ENCODE measurements at regions not wholly inside any gene's neighbourhood (a gene's known extent, or its start where the extent isn't known, plus 50 kb on each side); places are given as distances from the start of the nearest gene placed in this dataset.

DNA sequence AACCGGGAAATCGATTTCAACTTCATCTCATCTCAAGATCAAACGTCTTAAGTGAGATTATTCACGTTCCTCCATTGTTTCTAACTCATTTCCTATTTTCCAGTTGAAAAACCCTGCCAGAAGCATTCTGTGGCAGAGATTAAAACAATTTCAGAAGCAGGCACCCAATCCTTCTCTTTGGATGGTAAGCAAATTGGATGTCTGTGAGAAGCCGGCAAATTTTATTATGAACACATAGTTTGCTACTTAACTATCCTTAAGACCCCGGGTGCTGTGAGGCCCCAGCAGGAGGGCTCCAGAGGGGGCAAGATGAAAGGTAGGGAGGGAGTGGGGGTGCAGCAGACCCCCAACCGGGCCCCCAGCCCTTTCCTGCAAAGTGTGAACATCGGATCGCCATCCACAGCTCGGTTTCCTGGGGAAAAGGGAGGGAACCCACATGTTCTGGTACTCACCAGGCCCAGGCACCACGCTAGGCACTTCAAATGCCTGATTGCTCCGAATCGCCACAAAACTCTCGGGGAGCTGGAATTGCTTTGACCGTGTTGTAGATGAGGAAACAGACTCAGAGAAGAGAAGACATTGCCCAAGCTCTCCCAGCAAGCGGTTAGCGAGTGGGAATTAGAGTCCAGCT lies 167.1 kb upstream of the MVB12B start:
- Histone ChIP-seq H3K36me3 (ENCODE audit: low read depth) (no peaks in the 10 kb centered on the region), H3K27ac (ENCODE audit: poor library complexity, severe bottlenecking) (no peak overlapping the region), H3K9me3 (ENCODE audit: severe bottlenecking) (no peaks in the 10 kb centered on the region), H3K4me1 (ENCODE audit: insufficient read depth, poor library complexity, severe bottlenecking) (no peaks in the 10 kb centered on the region), H3K4me3 (ENCODE audit: severe bottlenecking) (no peak overlapping the region), H3K27me3 (ENCODE audit: insufficient read depth, poor library complexity, severe bottlenecking) (no peaks in the 10 kb centered on the region)
- TF ChIP-seq, protein P1, sequence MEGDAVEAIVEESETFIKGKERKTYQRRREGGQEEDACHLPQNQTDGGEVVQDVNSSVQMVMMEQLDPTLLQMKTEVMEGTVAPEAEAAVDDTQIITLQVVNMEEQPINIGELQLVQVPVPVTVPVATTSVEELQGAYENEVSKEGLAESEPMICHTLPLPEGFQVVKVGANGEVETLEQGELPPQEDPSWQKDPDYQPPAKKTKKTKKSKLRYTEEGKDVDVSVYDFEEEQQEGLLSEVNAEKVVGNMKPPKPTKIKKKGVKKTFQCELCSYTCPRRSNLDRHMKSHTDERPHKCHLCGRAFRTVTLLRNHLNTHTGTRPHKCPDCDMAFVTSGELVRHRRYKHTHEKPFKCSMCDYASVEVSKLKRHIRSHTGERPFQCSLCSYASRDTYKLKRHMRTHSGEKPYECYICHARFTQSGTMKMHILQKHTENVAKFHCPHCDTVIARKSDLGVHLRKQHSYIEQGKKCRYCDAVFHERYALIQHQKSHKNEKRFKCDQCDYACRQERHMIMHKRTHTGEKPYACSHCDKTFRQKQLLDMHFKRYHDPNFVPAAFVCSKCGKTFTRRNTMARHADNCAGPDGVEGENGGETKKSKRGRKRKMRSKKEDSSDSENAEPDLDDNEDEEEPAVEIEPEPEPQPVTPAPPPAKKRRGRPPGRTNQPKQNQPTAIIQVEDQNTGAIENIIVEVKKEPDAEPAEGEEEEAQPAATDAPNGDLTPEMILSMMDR (IDR thresholded peaks at IDR 0.05; ENCODE audit: poor library complexity, severe bottlenecking), result no peak
- ATAC-seq (ENCODE audit: low read depth) (no peak), DNase-seq (ENCODE audit: low spot score) (no peak)

DNA sequence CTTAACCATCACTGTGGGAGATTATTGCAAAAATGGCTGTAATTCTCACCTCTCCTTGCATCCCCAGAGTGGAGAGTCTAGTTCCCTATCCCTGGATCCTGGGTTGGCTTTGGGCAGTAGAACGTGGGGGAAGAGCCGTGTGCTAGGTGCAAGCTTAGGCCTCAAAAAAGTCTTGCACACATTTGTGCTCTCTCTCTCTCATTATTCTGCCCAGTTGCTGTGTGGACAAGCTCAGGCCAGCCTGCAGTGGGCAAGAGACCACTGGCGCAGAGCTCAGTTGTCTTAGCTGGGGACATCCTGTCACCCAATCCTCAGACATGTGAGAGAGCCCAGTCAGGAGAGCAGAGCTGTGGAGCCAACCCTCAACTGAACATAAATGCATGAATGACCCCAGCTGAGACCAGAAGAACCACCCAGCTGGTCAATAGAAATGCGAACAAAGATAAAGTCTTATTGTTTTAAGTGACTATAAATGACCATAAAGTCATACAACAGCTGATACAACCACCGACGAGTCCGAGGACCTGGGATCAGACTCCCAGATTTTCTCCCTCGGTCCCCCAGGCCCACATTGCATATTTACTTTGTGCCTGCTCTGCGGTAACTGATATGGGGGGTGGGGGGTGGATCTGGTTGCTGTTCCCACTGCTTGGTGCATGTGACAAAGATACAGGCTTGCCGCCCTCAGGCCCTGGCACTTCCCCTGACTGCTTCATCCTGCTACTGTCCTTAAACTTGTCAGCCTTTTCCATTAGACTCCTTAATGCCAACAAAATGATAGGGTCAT lies 166.4 kb upstream of the MVB12B start:
- ATAC-seq (ENCODE audit: low read depth) (no peak), DNase-seq (ENCODE audit: low spot score) (no peak)
- no peak overlapping the region for H3K27ac ChIP-seq (ENCODE audit: poor library complexity, severe bottlenecking)
- no peaks in the 10 kb centered on the region for H3K36me3 ChIP-seq (ENCODE audit: low read depth)
- no peaks in the 10 kb centered on the region for H3K9me3 ChIP-seq (ENCODE audit: severe bottlenecking)
- no peaks in the 10 kb centered on the region for H3K27me3 ChIP-seq (ENCODE audit: insufficient read depth, poor library complexity, severe bottlenecking)
- no peak overlapping the region for H3K4me3 ChIP-seq (ENCODE audit: severe bottlenecking)
- TF ChIP-seq, protein P1 (IDR thresholded peaks at IDR 0.05; ENCODE audit: poor library complexity, severe bottlenecking), result no peak
- no peaks in the 10 kb centered on the region for H3K4me1 ChIP-seq (ENCODE audit: insufficient read depth, poor library complexity, severe bottlenecking)

DNA sequence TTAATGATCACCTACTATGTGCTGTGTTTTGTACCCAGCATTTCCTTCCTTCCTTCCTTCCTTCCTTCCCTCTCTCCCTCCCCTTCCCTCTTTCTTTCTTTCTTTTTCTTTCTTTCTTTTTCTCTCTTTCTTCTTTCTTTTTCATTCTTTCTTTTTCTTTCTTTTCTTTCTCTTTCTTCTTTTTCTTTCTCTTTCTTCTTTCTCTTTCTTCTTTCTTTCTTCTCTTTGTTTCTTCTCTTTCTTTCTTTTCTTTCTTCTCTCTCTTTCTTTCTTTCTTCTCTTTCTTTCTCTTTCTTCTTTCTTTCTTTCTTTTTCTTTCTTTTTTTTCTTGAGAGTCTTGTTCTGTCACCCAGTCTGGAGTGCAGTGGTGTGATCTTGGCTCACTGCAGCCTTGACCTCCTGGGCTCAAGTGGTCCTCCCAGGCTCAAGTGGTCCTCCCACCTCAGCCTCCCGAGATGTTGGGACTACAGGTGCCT lies 165.7 kb upstream of the MVB12B start:
- ATAC-seq (ENCODE audit: low read depth) (no peak), DNase-seq (ENCODE audit: low spot score) (no peak)
- Histone ChIP-seq H3K4me1 (ENCODE audit: insufficient read depth, poor library complexity, severe bottlenecking) (no peaks in the 10 kb centered on the region), H3K27me3 (ENCODE audit: insufficient read depth, poor library complexity, severe bottlenecking) (peaks cover 2% of the 10 kb centered on the region), H3K27ac (ENCODE audit: poor library complexity, severe bottlenecking) (no peak overlapping the region), H3K36me3 (ENCODE audit: low read depth) (no peaks in the 10 kb centered on the region), H3K9me3 (ENCODE audit: severe bottlenecking) (no peaks in the 10 kb centered on the region), H3K4me3 (ENCODE audit: severe bottlenecking) (no peak overlapping the region)
- TF ChIP-seq, protein P1 (IDR thresholded peaks at IDR 0.05; ENCODE audit: poor library complexity, severe bottlenecking), result no peak

DNA sequence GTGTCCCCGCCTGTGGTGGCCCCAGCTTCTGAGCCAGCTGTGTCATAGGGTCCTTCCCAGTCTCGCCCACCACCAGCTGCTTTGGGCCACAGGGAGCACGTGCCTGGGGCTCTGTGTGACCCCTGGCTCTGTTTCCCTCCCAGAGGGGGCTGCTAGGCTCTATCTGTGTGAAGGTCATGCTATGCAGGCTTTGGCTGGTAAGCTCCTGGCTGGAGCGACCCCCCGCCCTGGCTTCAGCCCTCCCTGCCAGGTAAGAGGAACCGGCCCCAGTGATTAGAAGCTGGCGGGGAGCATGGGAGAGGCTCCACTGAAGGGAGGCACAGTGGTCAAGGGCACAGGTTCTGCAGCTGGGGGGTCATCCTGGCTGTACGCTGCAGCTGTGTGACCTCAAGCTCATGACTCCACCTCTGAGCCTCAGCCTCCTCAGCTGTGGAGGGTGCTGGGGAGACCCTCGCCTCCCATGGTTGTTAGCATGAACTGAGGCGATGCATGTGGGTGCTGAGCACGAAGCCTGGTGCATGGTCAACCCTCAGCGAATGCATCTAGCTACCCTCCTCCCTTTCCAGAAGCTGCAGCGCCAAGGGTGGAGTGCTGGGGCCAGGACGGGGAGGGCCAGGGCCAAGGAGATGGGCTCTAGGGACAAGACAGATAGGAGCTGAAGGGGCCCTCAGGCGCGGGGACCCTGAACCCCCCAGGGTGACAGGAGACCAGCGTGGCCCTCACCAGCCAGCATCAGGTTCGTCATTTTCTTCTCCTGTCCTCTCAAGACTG lies 163.8 kb upstream of the MVB12B start:
- peaks cover 8% of the 10 kb centered on the region for H3K27me3 ChIP-seq (ENCODE audit: insufficient read depth, poor library complexity, severe bottlenecking)
- H3K4me3 ChIP-seq (ENCODE audit: severe bottlenecking), result no peak overlapping the region
- no peak overlapping the region for H3K27ac ChIP-seq (ENCODE audit: poor library complexity, severe bottlenecking)
- ATAC-seq (ENCODE audit: low read depth) (no peak), DNase-seq (ENCODE audit: low spot score) (no peak)
- no peaks in the 10 kb centered on the region for H3K4me1 ChIP-seq (ENCODE audit: insufficient read depth, poor library complexity, severe bottlenecking)
- TF ChIP-seq, protein P1 (IDR thresholded peaks at IDR 0.05; ENCODE audit: poor library complexity, severe bottlenecking), result no peak
- H3K36me3 ChIP-seq (ENCODE audit: low read depth), result no peaks in the 10 kb centered on the region
- H3K9me3 ChIP-seq (ENCODE audit: severe bottlenecking), result no peaks in the 10 kb centered on the region
